ENCODE measurements at regions not wholly inside any gene's neighbourhood (a gene's known extent, or its start where the extent isn't known, plus 50 kb on each side); places are given as distances from the start of the nearest gene placed in this dataset.

GRCh38 chr4:153970169-153970568 lies 181.3 kb upstream of the SFRP2 start:
- no peak overlapping the region for H3K4me3 Mint-ChIP-seq (ENCODE audit: unreplicated experiment)
- peaks cover 18% of the 10 kb centered on the region for H3K9me3 Mint-ChIP-seq (ENCODE audit: unreplicated experiment)
- BruUV-seq (replicated peaks), result no TSS peak
- H3K9me3 ChIP-seq, result no peaks in the 10 kb centered on the region
- CTCF ChIA-PET, result no interaction called here
- POLR2A ChIA-PET, result no interaction called here
- H3K4me3 ChIP-seq (ENCODE audit: low read depth, low read length), result no peak overlapping the region
- intact Hi-C loops (cut with micrococcal nuclease; ENCODE audit: unreplicated experiment), result no loop called here
- no peak for DNase-seq
- H3K36me3 Mint-ChIP-seq (ENCODE audit: insufficient read depth, unreplicated experiment), result no peaks in the 10 kb centered on the region
- no peaks in the 10 kb centered on the region for H3K36me3 ChIP-seq (ENCODE audit: control insufficient read depth, insufficient read depth, low read length)
- no peaks in the 10 kb centered on the region for H3K4me1 Mint-ChIP-seq (ENCODE audit: low read depth, unreplicated experiment)
- TF ChIP-seq CTCF (IDR thresholded peaks at IDR 0.05; ENCODE audit: insufficient read depth in 1 of 2, low read depth in 1 of 2, low read length in 1 of 2, severe bottlenecking in 1 of 2, unreplicated experiment in 1 of 2), result no peak
- no peaks in the 10 kb centered on the region for H3K27me3 Mint-ChIP-seq (ENCODE audit: insufficient read depth, unreplicated experiment)
- no peaks in the 10 kb centered on the region for H3K27me3 ChIP-seq (replicated peaks; ENCODE audit: control insufficient read depth, insufficient read depth, low read length)
- no peak overlapping the region for H3K27ac Mint-ChIP-seq (ENCODE audit: unreplicated experiment)
- no peaks in the 10 kb centered on the region for H3K4me1 ChIP-seq

DNA sequence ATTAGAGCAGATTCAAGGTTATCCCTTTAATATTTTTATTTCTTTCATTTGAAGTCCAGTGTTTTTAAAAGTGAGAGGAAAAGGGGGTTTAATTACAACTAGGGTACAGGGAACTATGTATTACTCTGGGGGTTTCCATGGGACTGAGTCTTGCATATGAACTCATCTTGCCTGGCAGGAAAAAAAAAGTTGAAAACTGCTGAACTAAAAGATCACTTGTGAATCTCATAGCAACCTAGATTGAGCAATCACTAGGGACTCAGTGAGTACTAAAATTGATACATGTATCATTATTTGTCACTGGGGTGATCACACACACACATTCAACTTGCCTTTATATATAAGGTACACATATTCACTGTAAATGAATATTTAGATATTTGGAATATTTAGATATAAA lies 180.7 kb upstream of the SFRP2 start:
- no peaks in the 10 kb centered on the region for H3K4me1 ChIP-seq
- BruUV-seq (replicated peaks), result no TSS peak
- no peak overlapping the region for H3K4me3 Mint-ChIP-seq (ENCODE audit: unreplicated experiment)
- H3K27me3 Mint-ChIP-seq (ENCODE audit: insufficient read depth, unreplicated experiment), result no peaks in the 10 kb centered on the region
- no peak overlapping the region for H3K27ac Mint-ChIP-seq (ENCODE audit: unreplicated experiment)
- no peaks in the 10 kb centered on the region for H3K36me3 ChIP-seq (ENCODE audit: control insufficient read depth, insufficient read depth, low read length)
- no peaks in the 10 kb centered on the region for H3K36me3 Mint-ChIP-seq (ENCODE audit: insufficient read depth, unreplicated experiment)
- no peaks in the 10 kb centered on the region for H3K4me1 Mint-ChIP-seq (ENCODE audit: low read depth, unreplicated experiment)
- H3K9me3 ChIP-seq, result no peaks in the 10 kb centered on the region
- ChIA-PET POLR2A (no interaction called here), CTCF (no interaction called here)
- H3K9me3 Mint-ChIP-seq (ENCODE audit: unreplicated experiment), result peaks cover 13% of the 10 kb centered on the region
- intact Hi-C loops (cut with micrococcal nuclease; ENCODE audit: unreplicated experiment), result no loop called here
- no peak for DNase-seq
- H3K27me3 ChIP-seq (replicated peaks; ENCODE audit: control insufficient read depth, insufficient read depth, low read length), result no peaks in the 10 kb centered on the region
- no peak for TF ChIP-seq CTCF (IDR thresholded peaks at IDR 0.05; ENCODE audit: insufficient read depth in 1 of 2, low read depth in 1 of 2, low read length in 1 of 2, severe bottlenecking in 1 of 2, unreplicated experiment in 1 of 2)
- H3K4me3 ChIP-seq (ENCODE audit: low read depth, low read length), result no peak overlapping the region

GRCh38 chr4:153966641-153967040 lies 177.8 kb upstream of the SFRP2 start:
- no peaks in the 10 kb centered on the region for H3K4me1 ChIP-seq
- no peak overlapping the region for H3K4me3 ChIP-seq (ENCODE audit: low read depth, low read length)
- no peaks in the 10 kb centered on the region for H3K36me3 ChIP-seq (ENCODE audit: control insufficient read depth, insufficient read depth, low read length)
- H3K4me1 Mint-ChIP-seq (ENCODE audit: low read depth, unreplicated experiment), result no peaks in the 10 kb centered on the region
- ChIA-PET POLR2A (no interaction called here), CTCF (no interaction called here)
- no peak overlapping the region for H3K27ac Mint-ChIP-seq (ENCODE audit: unreplicated experiment)
- no peaks in the 10 kb centered on the region for H3K9me3 Mint-ChIP-seq (ENCODE audit: unreplicated experiment)
- H3K4me3 Mint-ChIP-seq (ENCODE audit: unreplicated experiment), result no peak overlapping the region
- intact Hi-C loops (cut with micrococcal nuclease; ENCODE audit: unreplicated experiment), result no loop called here
- no peaks in the 10 kb centered on the region for H3K27me3 ChIP-seq (replicated peaks; ENCODE audit: control insufficient read depth, insufficient read depth, low read length)
- H3K27me3 Mint-ChIP-seq (ENCODE audit: insufficient read depth, unreplicated experiment), result peaks cover 5% of the 10 kb centered on the region
- no peaks in the 10 kb centered on the region for H3K9me3 ChIP-seq
- no peak for TF ChIP-seq CTCF (IDR thresholded peaks at IDR 0.05; ENCODE audit: insufficient read depth in 1 of 2, low read depth in 1 of 2, low read length in 1 of 2, severe bottlenecking in 1 of 2, unreplicated experiment in 1 of 2)
- no peaks in the 10 kb centered on the region for H3K36me3 Mint-ChIP-seq (ENCODE audit: insufficient read depth, unreplicated experiment)
- BruUV-seq (replicated peaks), result no TSS peak
- DNase-seq, result no peak

Measured in Caco-2 (cell line).